IMR-90 (cell line): ENCODE measurements at regions not wholly inside any gene's neighbourhood (a gene's known extent, or its start where the extent isn't known, plus 50 kb on each side); places are given as distances from the start of the nearest gene placed in this dataset.

Experiments used
- TF ChIP-seq, protein P1 (sequence below): fragments of 150-350 bp; IDR thresholded peaks from 2 replicates; pipeline ENCODE4 v1.6.1; 2016; ENCODE audit warnings: low read depth, mild to moderate bottlenecking, low read length, moderate library complexity, borderline replicate concordance

DNA sequence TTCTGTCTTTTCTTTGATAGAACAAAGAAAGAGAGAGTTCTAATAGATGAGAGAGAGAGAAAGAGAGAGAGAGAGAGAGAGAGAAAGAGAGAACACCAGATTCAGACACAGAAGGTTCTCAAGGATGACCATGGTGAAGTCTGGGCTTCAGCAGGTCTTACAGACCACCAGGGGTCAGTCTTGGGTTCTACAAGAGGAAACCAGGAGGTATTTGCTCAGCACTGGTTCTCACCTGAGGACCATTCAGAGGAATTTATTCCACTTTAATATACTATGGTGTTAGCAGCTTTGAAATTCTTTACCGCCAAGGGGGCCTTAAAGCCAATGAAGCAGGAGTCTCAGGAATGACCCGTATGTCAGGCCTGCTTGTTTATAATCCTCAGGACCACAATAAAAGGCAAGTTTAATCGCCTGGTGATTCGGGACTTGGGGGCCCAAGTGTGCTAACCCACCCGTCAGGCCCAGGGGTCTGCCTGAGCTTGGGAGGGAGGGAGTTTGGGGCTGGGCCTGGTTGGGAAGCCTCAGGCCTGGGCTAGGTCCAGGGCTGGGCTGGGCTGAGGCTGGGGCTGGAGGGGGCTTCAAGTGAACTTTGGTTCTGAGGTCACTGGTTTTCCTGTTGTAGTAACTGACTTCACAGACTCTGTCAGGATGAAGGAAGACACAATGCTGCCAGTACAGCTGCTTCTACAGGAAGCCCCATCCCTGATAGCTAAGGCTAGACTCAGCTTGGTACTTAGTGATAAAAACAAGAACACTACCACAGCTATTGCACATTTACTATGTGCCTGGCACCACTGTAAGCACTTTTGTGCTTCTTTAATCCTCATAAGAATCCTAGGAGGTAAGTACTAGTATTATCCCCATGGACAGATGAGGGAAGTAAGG, 179.2 kb upstream of the ZBED5 start (continued):
- TF ChIP-seq, protein P1, sequence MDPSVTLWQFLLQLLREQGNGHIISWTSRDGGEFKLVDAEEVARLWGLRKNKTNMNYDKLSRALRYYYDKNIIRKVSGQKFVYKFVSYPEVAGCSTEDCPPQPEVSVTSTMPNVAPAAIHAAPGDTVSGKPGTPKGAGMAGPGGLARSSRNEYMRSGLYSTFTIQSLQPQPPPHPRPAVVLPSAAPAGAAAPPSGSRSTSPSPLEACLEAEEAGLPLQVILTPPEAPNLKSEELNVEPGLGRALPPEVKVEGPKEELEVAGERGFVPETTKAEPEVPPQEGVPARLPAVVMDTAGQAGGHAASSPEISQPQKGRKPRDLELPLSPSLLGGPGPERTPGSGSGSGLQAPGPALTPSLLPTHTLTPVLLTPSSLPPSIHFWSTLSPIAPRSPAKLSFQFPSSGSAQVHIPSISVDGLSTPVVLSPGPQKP, result no peak
